Vagina (tissue), 2 donors: ENCODE measurements at regions not wholly inside any gene's neighbourhood (a gene's known extent, or its start where the extent isn't known, plus 50 kb on each side); places are given as distances from the start of the nearest gene placed in this dataset.

ENCODE experiments used
- POLR2A ChIP-seq, 2 donors: fragments of 450-650 bp; IDR thresholded peaks; one replicate each; pipeline ENCODE4 v1.6.1; 2017; ENCODE audit warnings: antibody characterized with exemption in 2 of 2, mild to moderate bottlenecking in 2 of 2, moderate library complexity in 2 of 2
- TF ChIP-seq, protein P1 (sequence below), 3 experiments: fragments of 450-650 bp in 2 of 3; fragments of 200-600 bp in 1 of 3; sonication (generic) in 1 of 3; IDR thresholded peaks; one replicate each; pipeline ENCODE4 v1.5.1; 2017 to 2019; ENCODE audit warnings: antibody characterized with exemption in 3 of 3, mild to moderate bottlenecking in 2 of 3, moderate library complexity in 2 of 3

DNA sequence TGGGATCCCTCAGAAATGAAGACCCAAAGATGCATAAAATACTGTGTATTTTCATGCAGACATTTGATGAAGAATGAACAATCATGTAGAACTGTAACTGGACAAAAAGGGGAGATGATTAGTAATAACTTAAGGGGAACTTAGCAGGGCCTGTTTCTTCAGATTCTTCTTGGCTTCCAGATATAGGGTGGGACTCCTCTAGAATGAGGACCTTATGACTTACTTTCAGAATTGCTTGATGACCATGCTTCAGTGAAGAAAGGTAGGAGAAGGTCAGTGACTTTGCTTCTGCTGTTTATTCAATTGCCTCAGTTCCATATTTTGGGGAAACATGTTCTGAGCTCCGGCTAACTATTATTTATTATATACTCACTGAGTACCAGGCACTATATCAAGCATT is 580.8 kb downstream of the CENPC start:
- TF ChIP-seq, protein P1, sequence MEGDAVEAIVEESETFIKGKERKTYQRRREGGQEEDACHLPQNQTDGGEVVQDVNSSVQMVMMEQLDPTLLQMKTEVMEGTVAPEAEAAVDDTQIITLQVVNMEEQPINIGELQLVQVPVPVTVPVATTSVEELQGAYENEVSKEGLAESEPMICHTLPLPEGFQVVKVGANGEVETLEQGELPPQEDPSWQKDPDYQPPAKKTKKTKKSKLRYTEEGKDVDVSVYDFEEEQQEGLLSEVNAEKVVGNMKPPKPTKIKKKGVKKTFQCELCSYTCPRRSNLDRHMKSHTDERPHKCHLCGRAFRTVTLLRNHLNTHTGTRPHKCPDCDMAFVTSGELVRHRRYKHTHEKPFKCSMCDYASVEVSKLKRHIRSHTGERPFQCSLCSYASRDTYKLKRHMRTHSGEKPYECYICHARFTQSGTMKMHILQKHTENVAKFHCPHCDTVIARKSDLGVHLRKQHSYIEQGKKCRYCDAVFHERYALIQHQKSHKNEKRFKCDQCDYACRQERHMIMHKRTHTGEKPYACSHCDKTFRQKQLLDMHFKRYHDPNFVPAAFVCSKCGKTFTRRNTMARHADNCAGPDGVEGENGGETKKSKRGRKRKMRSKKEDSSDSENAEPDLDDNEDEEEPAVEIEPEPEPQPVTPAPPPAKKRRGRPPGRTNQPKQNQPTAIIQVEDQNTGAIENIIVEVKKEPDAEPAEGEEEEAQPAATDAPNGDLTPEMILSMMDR (IDR thresholded peaks at IDR 0.05): no peak
- no peak for TF ChIP-seq POLR2A (IDR thresholded peaks at IDR 0.05)
